ENCODE measurements at regions not wholly inside any gene's neighbourhood (a gene's known extent, or its start where the extent isn't known, plus 50 kb on each side); places are given as distances from the start of the nearest gene placed in this dataset.

GRCh38 chr5:40437452-40437861 is 242.3 kb upstream of the PTGER4 start:
- TF ChIP-seq CTCF (IDR thresholded peaks at IDR 0.05; ENCODE audit: low read length) (no peak), EZH2 (IDR thresholded peaks at IDR 0.05; ENCODE audit: borderline replicate concordance, low read length) (no peak)
